SK-N-SH (cell line): ENCODE measurements at regions not wholly inside any gene's neighbourhood (a gene's known extent, or its start where the extent isn't known, plus 50 kb on each side); places are given as distances from the start of the nearest gene placed in this dataset.

Source experiments
- CTCF ChIA-PET: fragments of 300-600, 350-600 bp; formaldehyde crosslinking; extraction: SDS; loops from one replicate; lab custom pipeline; 2021; lab: Yijun Ruan, JAX
- POLR2A ChIA-PET: fragments of 350-600 bp; sonication (Branson Sonifier 250); formaldehyde crosslinking; extraction: SDS; loops from one replicate; lab custom pipeline; 2020; ENCODE audit warnings: antibody characterized with exemption, inconsistent platforms; lab: Yijun Ruan, JAX
- DNase-seq: peaks from one replicate; pipeline ENCODE4 v3.0.0; 2012
- H2AFZ ChIP-seq: fragments of 200-600 bp; sonication (generic); 2 replicates; pipeline ENCODE4 v1.8.1; 2016; ENCODE audit warnings: antibody characterized with exemption, mild to moderate bottlenecking, low read depth
- H3F3A ChIP-seq: fragments of 200-600 bp; sonication (generic); replicated peaks from 2 replicates; pipeline ENCODE3; 2016; ENCODE audit warnings: antibody characterized with exemption, mild to moderate bottlenecking; ENCODE audit not compliant: insufficient read depth
- H3K27ac ChIP-seq, 2 experiments: fragments of 200-500 bp in 1 of 2; fragments of 200-600 bp in 1 of 2; sonication (Bioruptor generic) in 1 of 2; sonication (generic), shearing (Covaris generic) in 1 of 2; 2 replicates each; pipeline versions ENCODE4 v1.5.1 to v1.6.1; 2014 to 2016; ENCODE audit warnings: low read depth in 2 of 2, inconsistent platforms in 1 of 2, low read length in 1 of 2, mild to moderate bottlenecking in 1 of 2, mixed read lengths in 1 of 2
- H3K27me3 ChIP-seq: fragments of 200-600 bp; sonication (generic), shearing (Covaris generic); 2 replicates; pipeline ENCODE4 v1.6.1; 2016; ENCODE audit warnings: mixed run types; ENCODE audit not compliant: insufficient read depth
- H3K36me3 ChIP-seq, 2 experiments: fragments of 200-500 bp in 1 of 2; fragments of 200-600 bp in 1 of 2; sonication (Bioruptor generic) in 1 of 2; sonication (generic) in 1 of 2; replicated peaks in 1 of 2; 2 replicates each; pipeline versions ENCODE3 to v1.5.1; 2014 to 2016; ENCODE audit warnings: low read length in 1 of 2, mild to moderate bottlenecking in 1 of 2; ENCODE audit not compliant: insufficient read depth in 2 of 2, control insufficient read depth in 1 of 2
- H3K4me1 ChIP-seq, 2 experiments: fragments of 200-500 bp in 1 of 2; fragments of 200-600 bp in 1 of 2; sonication (Bioruptor generic) in 1 of 2; sonication (generic), shearing (Covaris generic) in 1 of 2; 2 replicates each; pipeline versions ENCODE4 v1.5.1 to v1.6.1; 2014 to 2016; ENCODE audit warnings: low read depth in 1 of 2, low read length in 1 of 2, mixed run types in 1 of 2; ENCODE audit not compliant: insufficient read depth in 2 of 2, control insufficient read depth in 1 of 2
- H3K4me2 ChIP-seq: fragments of 200-600 bp; sonication (generic), shearing (Covaris generic); 2 replicates; pipeline ENCODE4 v1.6.1; 2017; ENCODE audit warnings: mixed run types
- H3K4me3 ChIP-seq, 2 experiments: fragments of 200-500 bp in 1 of 2; fragments of 200-600 bp in 1 of 2; sonication (Bioruptor generic) in 1 of 2; sonication (generic), shearing (Covaris generic) in 1 of 2; 2 replicates each; pipeline versions ENCODE4 v1.5.1 to v1.8.1; 2014 to 2016; ENCODE audit warnings: low read depth in 2 of 2, inconsistent platforms in 1 of 2, low read length in 1 of 2, mild to moderate bottlenecking in 1 of 2, mixed read lengths in 1 of 2, moderate library complexity in 1 of 2
- H3K79me2 ChIP-seq: fragments of 200-600 bp; sonication (generic); 2 replicates; pipeline ENCODE4 v1.8.1; 2017; ENCODE audit warnings: mild to moderate bottlenecking; ENCODE audit not compliant: insufficient read depth
- H3K9ac ChIP-seq: fragments of 200-600 bp; sonication (generic); 2 replicates; pipeline ENCODE4 v1.6.1; 2017; ENCODE audit warnings: mixed run types
- H3K9me2 ChIP-seq: fragments of 200-600 bp; sonication (generic); 2 replicates; pipeline ENCODE4 v1.6.1; 2017; ENCODE audit warnings: mixed run types
- H3K9me3 ChIP-seq: fragments of 200-600 bp; sonication (generic); 2 replicates; pipeline ENCODE4 v1.6.1; 2017; ENCODE audit warnings: mixed run types, mild to moderate bottlenecking, moderate library complexity
- H4K20me1 ChIP-seq: fragments of 200-600 bp; sonication (generic); 2 replicates; pipeline ENCODE4 v1.6.1; 2017; ENCODE audit warnings: mild to moderate bottlenecking, mixed run types; ENCODE audit not compliant: insufficient read depth
- ELF1 ChIP-seq: IDR thresholded peaks from 2 replicates; pipeline ENCODE4 v1.4.0; 2012
- EP300 ChIP-seq, 2 experiments: IDR thresholded peaks; 2 replicates each; pipeline versions ENCODE4 v1.4.0 to v1.6.1; 2012; ENCODE audit warnings: borderline replicate concordance in 1 of 2, low read depth in 1 of 2, low read length in 1 of 2
- FOSL2 ChIP-seq: IDR thresholded peaks from 2 replicates; pipeline ENCODE4 v1.4.0; 2012; ENCODE audit warnings: low read depth, mild to moderate bottlenecking, moderate library complexity, borderline replicate concordance
- GABPA ChIP-seq: IDR thresholded peaks from 2 replicates; pipeline ENCODE4 v1.4.0; 2012; ENCODE audit warnings: low read depth, mild to moderate bottlenecking
- GATA2 ChIP-seq: sonication (generic); formaldehyde crosslinking; IDR thresholded peaks from 2 replicates; pipeline ENCODE4 v1.5.0; 2020; ENCODE audit warnings: mild to moderate bottlenecking, missing genetic modification reagents
- JUND ChIP-seq: IDR thresholded peaks from 2 replicates; pipeline ENCODE4 v1.4.0; 2012
- MEF2A ChIP-seq: IDR thresholded peaks from 2 replicates; pipeline ENCODE4 v1.4.0; 2012; ENCODE audit warnings: low read depth, borderline replicate concordance
- NFIC ChIP-seq: IDR thresholded peaks from 2 replicates; pipeline ENCODE4 v1.4.0; 2012; ENCODE audit warnings: borderline replicate concordance
- NRF1 ChIP-seq: IDR thresholded peaks from 2 replicates; pipeline ENCODE4 v1.6.1; 2012; ENCODE audit warnings: low read depth, mild to moderate bottlenecking, low read length
- RAD21 ChIP-seq: IDR thresholded peaks from 2 replicates; pipeline ENCODE4 v1.6.1; 2012; ENCODE audit warnings: mild to moderate bottlenecking, low read length
- RCOR1 ChIP-seq: fragments of 150-350 bp; IDR thresholded peaks from 2 replicates; pipeline ENCODE4 v1.6.1; 2017; ENCODE audit warnings: antibody characterized with exemption, low read length
- RXRA ChIP-seq: IDR thresholded peaks from 2 replicates; pipeline ENCODE4 v1.4.0; 2012; ENCODE audit warnings: low read depth, mild to moderate bottlenecking, borderline replicate concordance
- SMC3 ChIP-seq: IDR thresholded peaks from 2 replicates; pipeline ENCODE4 v1.6.1; 2012; ENCODE audit warnings: low read depth, low read length, improper control_type of control experiment
- TAF1 ChIP-seq: IDR thresholded peaks from 2 replicates; pipeline ENCODE4 v1.6.1; 2012; ENCODE audit warnings: low read depth, mild to moderate bottlenecking, low read length, moderate library complexity, borderline replicate concordance
- USF1 ChIP-seq: IDR thresholded peaks from 2 replicates; pipeline ENCODE4 v1.4.0; 2012; ENCODE audit warnings: low read depth, borderline replicate concordance
- WGBS: methylation state at CpG from one replicate; pipeline ENCODE4 v1.1.6; 2017; ENCODE audit warnings: low lambda C conversion rate; 5-methylcytosine and 5-hydroxymethylcytosine counted together
- TF ChIP-seq, protein P1 (sequence below): fragments of 200-600 bp; sonication (generic); IDR thresholded peaks from 2 replicates; pipeline ENCODE4 v1.6.1; 2017; ENCODE audit warnings: antibody characterized with exemption, mild to moderate bottlenecking, moderate library complexity

DNA sequence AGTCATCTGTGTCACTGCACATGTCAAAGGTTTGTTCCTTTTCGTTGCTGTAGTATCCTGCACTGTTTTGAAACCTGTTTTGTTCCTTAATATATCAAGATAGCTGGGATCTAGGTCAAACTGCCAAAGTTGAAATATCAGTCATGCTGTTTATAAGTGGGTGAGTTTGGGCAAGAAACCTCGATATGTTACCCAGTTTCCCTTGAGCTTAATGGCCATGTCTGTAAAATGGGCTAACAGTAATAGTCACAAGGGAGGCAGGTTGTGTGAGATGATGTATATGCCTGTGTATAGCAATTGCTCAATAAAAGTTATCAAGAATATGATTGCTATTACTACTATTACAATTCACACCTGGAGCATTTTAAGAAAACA, 57.1 kb downstream of the BHLHE40 start:
- H2AFZ ChIP-seq, result no peak overlapping the region
- H3K4me2 ChIP-seq, result no peak overlapping the region
- no peaks in the 10 kb centered on the region; a peak in 1 of 4 replicates for H3K4me1 ChIP-seq
- H3K27me3 ChIP-seq, result no peaks in the 10 kb centered on the region
- ChIA-PET CTCF (interaction anchor here (0.6 to 1.3 kb wide), 3 partner anchors 30 to 685 kb away, joined by 3 to 8 read pairs (median 3); no protein-coding TSS in a partner anchor), POLR2A (no interaction called here)
- no peaks in the 10 kb centered on the region for H3K9me3 ChIP-seq
- no peaks in the 10 kb centered on the region for H3F3A ChIP-seq
- H4K20me1 ChIP-seq, result no peaks in the 10 kb centered on the region
- H3K79me2 ChIP-seq, result no peaks in the 10 kb centered on the region
- no peak overlapping the region for H3K9ac ChIP-seq
- H3K4me3 ChIP-seq, result no peak overlapping the region
- H3K9me2 ChIP-seq, result no peaks in the 10 kb centered on the region
- H3K27ac ChIP-seq, result no peak overlapping the region
- TF ChIP-seq SMC3 (no peak), EP300 (IDR thresholded peaks at IDR 0.05; ENCODE audit: borderline replicate concordance in 1 of 2, low read depth in 1 of 2, low read length in 1 of 2) (no peak), RAD21 (no peak), GATA2 (CRISPR knock-in tag) (no peak), JUND (no peak), MEF2A (no peak), RXRA (no peak), ELF1 (no peak)
- TF ChIP-seq, protein P1, sequence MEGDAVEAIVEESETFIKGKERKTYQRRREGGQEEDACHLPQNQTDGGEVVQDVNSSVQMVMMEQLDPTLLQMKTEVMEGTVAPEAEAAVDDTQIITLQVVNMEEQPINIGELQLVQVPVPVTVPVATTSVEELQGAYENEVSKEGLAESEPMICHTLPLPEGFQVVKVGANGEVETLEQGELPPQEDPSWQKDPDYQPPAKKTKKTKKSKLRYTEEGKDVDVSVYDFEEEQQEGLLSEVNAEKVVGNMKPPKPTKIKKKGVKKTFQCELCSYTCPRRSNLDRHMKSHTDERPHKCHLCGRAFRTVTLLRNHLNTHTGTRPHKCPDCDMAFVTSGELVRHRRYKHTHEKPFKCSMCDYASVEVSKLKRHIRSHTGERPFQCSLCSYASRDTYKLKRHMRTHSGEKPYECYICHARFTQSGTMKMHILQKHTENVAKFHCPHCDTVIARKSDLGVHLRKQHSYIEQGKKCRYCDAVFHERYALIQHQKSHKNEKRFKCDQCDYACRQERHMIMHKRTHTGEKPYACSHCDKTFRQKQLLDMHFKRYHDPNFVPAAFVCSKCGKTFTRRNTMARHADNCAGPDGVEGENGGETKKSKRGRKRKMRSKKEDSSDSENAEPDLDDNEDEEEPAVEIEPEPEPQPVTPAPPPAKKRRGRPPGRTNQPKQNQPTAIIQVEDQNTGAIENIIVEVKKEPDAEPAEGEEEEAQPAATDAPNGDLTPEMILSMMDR, result no peak
- H3K36me3 ChIP-seq, result no peaks in the 10 kb centered on the region
- 84% methylated on average over 2 of the region's 2 CpGs for WGBS
- DNase-seq, result no peak

- CTCF ChIA-PET, result interaction anchor here (1.3 kb wide), 1 partner anchor 325 kb away, joined by 8 read pairs; no protein-coding TSS in a partner anchor
Observed at GRCh38 chr3:5036858-5037257, 57.6 kb downstream of the BHLHE40 start.

More at GRCh38 chr3:5036858-5037257, 57.6 kb downstream of the BHLHE40 start:
- Histone ChIP-seq H3K9me3 (no peaks in the 10 kb centered on the region), H3K36me3 (no peaks in the 10 kb centered on the region), H3K4me1 (no peaks in the 10 kb centered on the region; a peak in 1 of 4 replicates), H3K9ac (no peak overlapping the region), H3K27ac (no peak overlapping the region)
- WGBS, result 63% methylated on average over 5 of the region's 5 CpGs
- no peak for DNase-seq
- POLR2A ChIA-PET, result no interaction called here
- no peak for TF ChIP-seq RAD21
- no peak for TF ChIP-seq MEF2A
- no peak for TF ChIP-seq GABPA
- no peak for TF ChIP-seq EP300 (IDR thresholded peaks at IDR 0.05; ENCODE audit: borderline replicate concordance in 1 of 2, low read depth in 1 of 2, low read length in 1 of 2)
- TF ChIP-seq NRF1, result no peak
- TF ChIP-seq RCOR1, result no peak
- TF ChIP-seq ELF1, result no peak
- TF ChIP-seq USF1, result no peak
- TF ChIP-seq FOSL2, result no peak
- no peak for TF ChIP-seq JUND
- TF ChIP-seq NFIC, result no peak
- TF ChIP-seq TAF1, result no peak
- TF ChIP-seq, all 33 proteins: peak for 0
- H3K9me2 ChIP-seq, result no peaks in the 10 kb centered on the region
- no peaks in the 10 kb centered on the region for H4K20me1 ChIP-seq
- H3F3A ChIP-seq, result no peaks in the 10 kb centered on the region
- no peak overlapping the region for H3K4me3 ChIP-seq
- H2AFZ ChIP-seq, result no peak overlapping the region
- no peak overlapping the region for H3K4me2 ChIP-seq
- H3K79me2 ChIP-seq, result no peaks in the 10 kb centered on the region
- H3K27me3 ChIP-seq, result no peaks in the 10 kb centered on the region
